ENCODE measurements at regions not wholly inside any gene's neighbourhood (a gene's known extent, or its start where the extent isn't known, plus 50 kb on each side); places are given as distances from the start of the nearest gene placed in this dataset.

DNA sequence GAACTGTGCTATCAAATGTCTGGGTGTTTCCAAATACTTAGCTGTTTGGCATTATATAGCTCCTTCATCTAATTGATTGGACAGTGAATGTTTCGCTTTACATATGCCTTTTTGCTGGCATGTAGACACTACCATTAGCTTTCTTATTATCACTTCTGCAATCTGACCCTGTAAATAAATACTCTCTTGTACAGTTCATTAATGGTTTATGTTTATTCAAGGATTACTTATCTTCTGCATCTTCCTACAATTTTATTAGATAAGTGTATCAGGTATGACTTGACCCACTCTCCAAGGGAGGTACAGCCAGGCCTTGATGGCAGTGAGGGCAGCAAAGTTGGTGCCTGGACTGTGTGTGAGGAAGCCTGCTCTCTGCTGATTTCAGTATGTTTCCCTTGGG, 614.1 kb upstream of the SETBP1 start:
- Histone ChIP-seq H3K9me3 (ENCODE audit: insufficient read depth, low read length) (no peaks in the 10 kb centered on the region), H3F3A (ENCODE audit: insufficient read depth) (no peaks in the 10 kb centered on the region), H3K36me3 (ENCODE audit: low read length) (no peaks in the 10 kb centered on the region), H3K27ac (ENCODE audit: low read depth, low read length) (no peak overlapping the region), H3K79me2 (ENCODE audit: insufficient read depth, low read length) (no peaks in the 10 kb centered on the region), H3K9me2 (replicated peaks; ENCODE audit: insufficient read depth, low read length) (no peaks in the 10 kb centered on the region), H3K9ac (ENCODE audit: low read length) (no peak overlapping the region), H3K4me2 (ENCODE audit: low read depth, low read length, poor library complexity, severe bottlenecking) (no peak overlapping the region), H4K20me1 (ENCODE audit: low read depth, low read length) (no peaks in the 10 kb centered on the region), H2AFZ (ENCODE audit: low read depth, low read length, severe bottlenecking) (no peak overlapping the region), H3K27me3 (ENCODE audit: low read length) (no peaks in the 10 kb centered on the region), H3K4me3 (ENCODE audit: insufficient read depth, low read length, poor library complexity, severe bottlenecking) (no peak overlapping the region)
- TF ChIP-seq EZH2phosphoT487 (conservative IDR thresholded peaks at IDR 0.05; ENCODE audit: low read length) (no peak), CTCF (IDR thresholded peaks at IDR 0.05; ENCODE audit: insufficient read depth, low read length, poor library complexity, severe bottlenecking) (no peak)

- no peak overlapping the region for H3K4me2 ChIP-seq (ENCODE audit: low read depth, low read length, poor library complexity, severe bottlenecking)
- no peak overlapping the region for H2AFZ ChIP-seq (ENCODE audit: low read depth, low read length, severe bottlenecking)
- H3K27me3 ChIP-seq (ENCODE audit: low read length), result no peaks in the 10 kb centered on the region
- H3K9ac ChIP-seq (ENCODE audit: low read length), result no peak overlapping the region
- TF ChIP-seq CTCF (IDR thresholded peaks at IDR 0.05; ENCODE audit: insufficient read depth, low read length, poor library complexity, severe bottlenecking), result no peak
- TF ChIP-seq EZH2phosphoT487 (conservative IDR thresholded peaks at IDR 0.05; ENCODE audit: low read length), result no peak
- H3K9me3 ChIP-seq (ENCODE audit: insufficient read depth, low read length), result no peaks in the 10 kb centered on the region
- no peak overlapping the region for H3K27ac ChIP-seq (ENCODE audit: low read depth, low read length)
- no peaks in the 10 kb centered on the region for H3K36me3 ChIP-seq (ENCODE audit: low read length)
- H3K4me3 ChIP-seq (ENCODE audit: insufficient read depth, low read length, poor library complexity, severe bottlenecking), result no peak overlapping the region
- no peaks in the 10 kb centered on the region for H4K20me1 ChIP-seq (ENCODE audit: low read depth, low read length)
- no peaks in the 10 kb centered on the region for H3K79me2 ChIP-seq (ENCODE audit: insufficient read depth, low read length)
- H3F3A ChIP-seq (ENCODE audit: insufficient read depth), result no peaks in the 10 kb centered on the region
- H3K9me2 ChIP-seq (replicated peaks; ENCODE audit: insufficient read depth, low read length), result no peaks in the 10 kb centered on the region
Measured at GRCh38 chr18:44067186-44067585, 613.5 kb upstream of the SETBP1 start.

DNA sequence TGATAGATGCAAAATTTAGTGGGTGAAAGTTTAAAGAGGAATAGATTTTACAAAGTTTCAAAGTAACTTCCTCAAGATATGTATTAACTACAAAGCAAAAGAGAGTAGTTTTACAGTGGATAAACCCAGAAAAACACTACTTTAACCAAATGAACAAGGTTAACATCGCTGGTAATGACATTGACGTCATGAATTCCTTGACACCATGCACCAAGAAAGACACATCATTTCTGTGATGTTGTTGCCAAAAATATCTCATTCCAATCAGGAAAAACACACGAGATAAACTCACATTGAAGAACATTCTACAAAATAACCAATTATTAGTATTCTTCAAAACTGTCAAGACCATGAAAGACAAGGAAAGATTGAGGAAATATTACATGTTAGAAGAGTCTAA, 605.6 kb upstream of the SETBP1 start:
- Histone ChIP-seq H3K27ac (ENCODE audit: low read depth, low read length) (no peak overlapping the region), H3K9me2 (replicated peaks; ENCODE audit: insufficient read depth, low read length) (no peaks in the 10 kb centered on the region), H3K9me3 (ENCODE audit: insufficient read depth, low read length) (no peaks in the 10 kb centered on the region), H3K4me3 (ENCODE audit: insufficient read depth, low read length, poor library complexity, severe bottlenecking) (no peak overlapping the region), H3K36me3 (ENCODE audit: low read length) (no peaks in the 10 kb centered on the region; the same call in 1 of the 2 replicates), H3K27me3 (ENCODE audit: low read length) (no peaks in the 10 kb centered on the region), H4K20me1 (ENCODE audit: low read depth, low read length) (no peaks in the 10 kb centered on the region), H2AFZ (ENCODE audit: low read depth, low read length, severe bottlenecking) (no peak overlapping the region), H3K9ac (ENCODE audit: low read length) (no peak overlapping the region), H3K79me2 (ENCODE audit: insufficient read depth, low read length) (no peaks in the 10 kb centered on the region), H3K4me2 (ENCODE audit: low read depth, low read length, poor library complexity, severe bottlenecking) (no peak overlapping the region), H3F3A (ENCODE audit: insufficient read depth) (no peaks in the 10 kb centered on the region)
- TF ChIP-seq EZH2phosphoT487 (conservative IDR thresholded peaks at IDR 0.05; ENCODE audit: low read length) (no peak), CTCF (IDR thresholded peaks at IDR 0.05; ENCODE audit: insufficient read depth, low read length, poor library complexity, severe bottlenecking) (no peak)

All from SU-DHL-6 (cell line).